Stomach (tissue), 4 donors: ENCODE measurements at regions not wholly inside any gene's neighbourhood (a gene's known extent, or its start where the extent isn't known, plus 50 kb on each side); places are given as distances from the start of the nearest gene placed in this dataset.

ENCODE experiments used
- CTCF ChIP-seq, 7 experiments: fragments of 450-650 bp in 4 of 7; fragments of 200-600 bp in 3 of 7; sonication (generic) in 3 of 7; IDR thresholded peaks; one replicate each; pipeline ENCODE4 v1.5.1; 2016 to 2019; ENCODE audit warnings: antibody characterized with exemption in 7 of 7, control low read depth in 2 of 7, mild to moderate bottlenecking in 1 of 7
- EP300 ChIP-seq: sonication (generic); formaldehyde crosslinking; IDR thresholded peaks from one replicate; pipeline ENCODE4 v1.6.1; 2017; ENCODE audit warnings: antibody characterized with exemption
- POLR2A ChIP-seq, 4 donors: fragments of 450-650 bp; IDR thresholded peaks; one replicate each; pipeline ENCODE4 v1.6.1; 2016; ENCODE audit warnings: antibody characterized with exemption in 4 of 4, control low read depth in 2 of 4, mild to moderate bottlenecking in 1 of 4, moderate library complexity in 1 of 4
- POLR2AphosphoS5 ChIP-seq, 3 donors: sonication (generic); formaldehyde crosslinking; IDR thresholded peaks; one replicate each; pipeline ENCODE4 v1.6.1; 2016; ENCODE audit warnings: antibody characterized with exemption in 3 of 3

- TF ChIP-seq CTCF (IDR thresholded peaks at IDR 0.05) (no peak), POLR2AphosphoS5 (IDR thresholded peaks at IDR 0.05) (no peak), EP300 (no peak), POLR2A (IDR thresholded peaks at IDR 0.05) (no peak)
These were observed 201.2 kb downstream of the PTN start for GRCh38 chr7:137142376-137142775.
